Activated CD4-positive, alpha-beta T cell treated with anti-CD3 and anti-CD28 coated beads, Interleukin-2, amount 50 U/mL, for 1 hour (primary cell): ENCODE measurements at regions not wholly inside any gene's neighbourhood (a gene's known extent, or its start where the extent isn't known, plus 50 kb on each side); places are given as distances from the start of the nearest gene placed in this dataset.
A peak's percentile ranks its signal among the peaks of the same experiment; 100 is the strongest.
"Not testable (repeated sequence)": the region's sequence is repeated elsewhere in the genome, so short reads cannot be mapped to it uniquely, and the experiment has no call there.

Source experiments
- DNase-seq: peaks from one replicate; pipeline ENCODE4 v3.0.0-alpha.2; 2020

DNA sequence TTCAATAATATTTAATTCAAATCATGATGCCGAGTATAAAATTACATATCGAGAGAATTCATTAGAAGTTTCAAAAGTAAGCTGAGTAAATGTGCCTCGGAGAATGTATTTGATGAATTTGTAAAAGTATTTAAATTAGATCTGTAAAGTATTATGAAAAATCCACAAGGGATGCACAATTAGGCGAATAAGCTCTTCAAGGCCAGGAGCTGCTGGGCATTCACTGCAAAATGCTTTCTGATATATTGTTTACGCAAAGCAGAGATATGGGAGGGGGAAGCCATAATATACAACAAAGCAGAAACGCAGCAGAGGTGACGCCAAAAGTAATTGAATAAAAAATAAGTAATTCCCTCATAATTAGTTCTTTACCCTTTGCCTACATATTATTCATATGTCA is 1121.5 kb upstream of the TENM3 start:
- no peak for DNase-seq

DNA sequence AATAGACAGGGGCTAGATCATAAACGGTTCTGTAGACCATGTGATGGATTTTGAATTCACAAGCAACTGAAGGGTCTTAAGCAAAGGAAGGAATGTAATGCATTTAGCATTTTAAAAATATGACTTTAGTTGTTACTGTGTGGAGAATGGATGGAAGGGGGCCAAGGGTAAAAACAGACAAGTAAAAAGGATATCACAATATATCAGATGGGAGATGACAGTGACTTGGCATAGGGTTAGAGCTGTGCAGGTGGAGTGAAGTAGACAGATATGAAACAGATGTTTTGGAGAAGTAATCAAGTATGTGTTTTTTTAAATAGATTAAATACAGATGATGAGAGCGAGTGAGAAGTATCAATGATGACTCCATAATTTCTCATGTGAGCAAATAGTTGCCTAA is 1116.0 kb upstream of the TENM3 start:
- DNase-seq = no peak

DNA sequence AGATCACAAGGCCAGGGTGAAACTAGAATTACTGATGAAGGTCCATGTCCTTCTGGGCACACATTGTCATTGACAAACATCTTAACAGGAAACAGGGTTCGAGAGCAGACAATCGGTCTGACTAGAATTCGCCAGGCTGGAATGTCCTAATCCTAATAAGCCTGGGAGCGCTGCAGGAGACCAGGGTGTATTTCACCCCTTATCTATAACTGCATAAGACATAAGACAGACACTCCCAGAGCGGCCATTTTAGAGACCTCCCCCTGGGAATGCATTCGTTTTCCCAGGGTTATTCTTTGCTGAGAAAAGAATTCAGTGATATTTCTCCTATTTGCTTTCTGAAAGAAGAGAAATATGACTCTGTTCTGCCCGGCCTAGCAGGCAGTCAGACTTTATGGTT is 1112.9 kb upstream of the TENM3 start:
- DNase-seq = not testable (repeated sequence)

DNA sequence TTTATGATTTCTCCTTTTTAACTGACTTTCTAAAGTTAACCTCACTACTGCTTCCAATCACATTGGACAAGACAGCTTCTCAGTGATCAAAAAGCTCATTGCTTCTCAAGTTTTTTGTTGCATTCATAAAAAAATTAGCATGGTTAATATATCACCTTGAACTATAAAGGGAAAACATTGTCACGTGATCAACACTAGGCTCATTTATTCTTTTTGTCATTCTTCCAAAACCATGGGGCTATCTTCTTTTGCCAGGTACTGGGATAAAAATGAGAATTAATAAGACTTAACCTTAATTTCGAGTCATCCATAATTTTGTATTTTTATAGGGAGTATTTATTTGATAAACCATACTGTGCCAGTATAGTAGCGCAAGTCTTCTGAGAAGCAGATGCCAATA is 1105.9 kb upstream of the TENM3 start:
- DNase-seq = no peak

DNA sequence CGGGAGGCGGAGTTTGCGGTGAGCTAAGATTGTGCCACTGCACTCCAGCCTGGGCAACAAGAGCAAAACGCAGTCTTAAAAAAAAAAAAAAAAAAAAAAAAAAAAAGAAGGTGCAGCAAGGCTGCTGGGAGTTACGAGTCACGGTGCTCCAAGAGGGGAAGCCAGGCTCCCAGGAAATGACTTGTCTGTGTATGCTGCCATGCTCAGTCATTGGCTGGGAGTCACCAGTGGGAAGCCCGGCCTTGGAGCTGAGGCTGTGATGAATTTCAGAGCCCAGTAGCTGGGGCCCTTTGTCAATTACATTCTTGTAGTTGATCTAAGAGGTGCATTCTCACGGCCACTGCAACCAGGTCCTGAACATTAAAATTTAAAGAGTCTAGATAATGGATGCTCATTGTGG is 1105.1 kb upstream of the TENM3 start:
- no peak for DNase-seq

DNA sequence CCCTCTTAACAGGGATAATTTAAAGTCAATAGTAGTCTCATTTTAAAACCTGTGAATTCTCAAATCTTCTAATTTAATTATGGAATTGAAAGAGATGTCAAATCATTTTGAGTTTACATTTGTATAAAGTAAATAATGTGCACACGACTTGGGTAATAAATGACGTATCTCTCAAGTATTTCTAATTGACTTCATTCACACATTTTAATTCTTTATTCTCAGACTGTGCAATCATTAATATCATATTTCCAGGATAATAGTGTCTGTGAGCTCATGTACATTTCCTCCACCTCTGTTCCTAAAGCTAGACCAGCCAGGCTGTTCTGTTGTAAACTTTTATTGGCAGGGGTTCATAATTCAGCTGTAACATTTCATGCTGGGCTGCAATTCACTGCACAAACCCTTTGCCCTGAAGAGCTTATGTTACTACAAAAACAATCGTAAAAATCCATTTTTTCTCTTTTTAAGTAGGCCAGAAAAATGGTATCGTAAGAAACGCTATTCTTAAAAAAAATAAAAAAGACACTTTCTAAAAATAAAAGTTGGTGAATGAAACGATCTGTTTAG is 1103.1 kb upstream of the TENM3 start:
- no peak for DNase-seq

DNA sequence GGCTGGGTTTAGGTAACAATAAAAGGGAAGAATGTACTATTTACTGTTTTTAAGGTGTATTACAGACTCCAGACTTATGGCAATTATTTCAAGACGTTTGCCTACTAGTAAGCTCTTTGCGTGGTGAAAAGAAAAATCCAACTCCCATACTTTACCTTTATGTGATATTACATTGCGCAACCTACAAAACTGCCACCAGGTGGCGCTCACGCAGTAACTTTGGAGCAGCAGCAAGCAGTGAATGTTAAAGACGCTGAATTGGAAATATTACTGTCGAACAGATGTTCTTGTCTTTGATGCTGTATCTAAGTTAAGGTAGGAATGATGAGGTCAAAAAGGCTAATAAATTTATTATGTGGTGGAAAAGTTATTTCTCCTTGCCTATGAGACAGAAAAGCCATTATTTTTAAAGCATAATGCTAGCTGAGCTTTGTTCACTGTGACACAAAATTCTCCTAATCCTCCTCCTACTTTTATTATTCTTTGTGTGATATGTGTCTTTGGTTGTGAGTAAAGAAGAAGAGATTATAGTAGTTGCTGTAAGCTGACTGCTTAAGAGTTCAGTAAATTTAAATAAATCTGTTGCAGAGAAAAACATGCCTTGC is 1099.8 kb upstream of the TENM3 start:
- DNase-seq = peak; percentile 66

DNA sequence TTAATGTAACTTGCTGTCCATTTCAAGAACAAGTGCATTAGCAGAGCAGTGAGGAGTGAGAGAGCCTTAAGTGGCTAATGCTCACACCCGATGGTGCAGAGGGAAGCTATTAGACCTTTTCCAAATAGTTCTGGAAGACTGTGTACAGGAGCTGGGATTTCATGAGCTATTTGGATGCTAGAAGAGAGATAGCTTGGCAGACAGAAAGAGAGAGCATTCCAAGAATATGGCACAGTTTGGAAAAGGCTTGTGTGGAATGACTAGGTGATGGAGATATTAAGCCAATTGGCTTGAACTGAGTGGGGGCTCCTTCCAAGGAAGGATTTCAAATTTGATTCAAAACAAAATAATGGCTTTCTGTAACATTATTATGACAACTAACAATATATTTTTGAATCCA is 1097.2 kb upstream of the TENM3 start:
- DNase-seq = no peak

DNA sequence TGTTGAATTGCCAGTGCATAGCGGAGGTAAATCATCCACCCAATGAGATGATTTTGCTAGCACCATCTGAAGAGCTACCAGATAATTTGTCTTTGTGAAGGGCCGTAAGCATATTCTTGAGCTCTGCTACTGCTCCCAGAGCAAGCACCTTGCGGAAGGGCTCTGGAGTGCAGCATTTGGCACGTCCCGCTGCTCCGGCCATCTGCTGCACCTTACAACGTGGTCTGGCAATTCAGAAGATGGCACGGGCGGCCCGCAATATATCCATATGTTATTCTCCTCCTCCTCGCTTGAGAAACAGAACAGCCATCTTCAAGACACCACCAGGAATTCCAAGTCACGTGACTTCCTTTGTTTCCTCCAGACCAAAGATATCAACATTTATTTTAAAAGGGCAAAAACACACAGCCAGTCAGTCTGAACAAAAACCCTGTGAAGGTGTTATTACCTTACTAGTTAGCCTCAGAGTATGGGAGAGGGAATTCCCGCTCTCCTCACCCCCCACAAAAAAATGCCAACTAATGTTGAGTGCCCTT is 1095.7 kb upstream of the TENM3 start:
- DNase-seq = no peak

DNA sequence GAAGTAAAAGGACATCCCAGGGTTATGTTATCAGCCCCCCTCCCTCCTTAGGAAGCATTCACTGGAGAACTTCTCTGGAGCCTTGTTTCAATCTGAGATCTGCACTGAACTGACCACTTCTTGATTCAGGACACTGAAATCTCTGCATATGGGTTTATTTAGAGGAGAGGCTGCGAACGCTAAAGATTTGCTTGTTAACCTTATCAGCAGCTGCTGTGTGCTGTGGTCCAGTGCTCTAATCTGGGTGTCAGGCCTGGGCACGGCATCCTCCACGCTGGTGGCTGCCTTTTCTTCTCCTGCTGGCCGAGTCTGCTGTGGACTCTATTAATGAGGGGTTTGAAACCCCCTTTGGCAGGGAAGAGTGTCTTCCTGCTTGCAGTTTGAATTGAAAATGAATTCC is 1094.7 kb upstream of the TENM3 start:
- DNase-seq = no peak

DNA sequence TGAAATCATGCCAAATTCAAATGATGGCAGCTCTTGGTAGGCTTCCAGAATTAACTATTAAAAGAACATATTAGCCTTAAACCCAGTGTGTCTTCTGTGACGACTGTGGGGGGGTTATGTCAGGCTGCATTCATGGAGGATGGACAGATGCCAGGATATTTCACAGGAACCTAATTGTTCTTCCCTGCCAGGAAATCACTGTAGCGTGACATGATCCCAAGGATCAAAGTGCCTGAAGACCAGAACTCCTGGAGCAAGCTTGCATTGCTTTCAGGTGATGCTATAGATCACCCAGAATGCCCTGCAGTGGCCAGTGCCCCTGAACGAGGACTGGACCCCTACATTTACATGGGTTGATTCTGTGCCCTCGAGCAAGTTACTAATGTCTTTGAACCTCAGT is 1093.0 kb upstream of the TENM3 start:
- no peak for DNase-seq

DNA sequence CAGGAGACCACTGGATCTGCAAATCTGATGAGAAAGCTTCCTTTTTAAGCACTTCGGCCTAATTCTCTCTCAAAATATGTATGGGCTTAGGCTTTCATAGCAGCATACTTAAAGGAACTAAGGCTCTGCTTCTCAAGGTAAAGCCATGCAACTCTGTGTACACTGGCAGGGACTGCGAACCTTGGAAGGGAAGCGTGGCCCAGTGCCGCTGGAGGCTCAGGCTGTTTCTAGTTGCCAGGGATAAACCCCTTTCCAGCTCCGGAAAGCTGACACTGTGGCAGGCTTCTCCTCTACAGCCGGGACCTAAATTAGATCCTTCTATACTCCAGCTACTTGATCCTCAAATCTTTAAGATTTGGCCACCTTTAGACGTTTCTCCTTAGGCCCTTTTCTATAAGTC is 1091.3 kb upstream of the TENM3 start:
- no peak for DNase-seq

DNA sequence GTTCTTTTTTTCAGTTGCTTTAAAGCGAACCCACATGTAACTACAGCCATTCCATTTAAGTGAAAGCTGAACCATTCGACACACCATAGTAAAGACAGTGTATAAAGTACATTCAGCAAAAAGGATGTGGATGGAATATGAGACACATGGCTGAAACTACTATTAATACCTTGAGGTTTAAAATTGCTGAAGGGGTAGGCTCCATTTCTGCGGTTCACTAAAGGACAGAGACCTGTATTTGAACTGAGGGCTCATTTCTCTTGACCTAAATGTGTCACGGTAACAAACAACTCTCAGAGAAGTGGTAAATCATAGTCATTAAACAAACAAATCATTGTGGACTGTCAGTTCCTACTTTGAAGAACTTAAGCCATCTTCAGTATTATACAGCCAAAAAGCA is 1085.6 kb upstream of the TENM3 start:
- no peak for DNase-seq

DNA sequence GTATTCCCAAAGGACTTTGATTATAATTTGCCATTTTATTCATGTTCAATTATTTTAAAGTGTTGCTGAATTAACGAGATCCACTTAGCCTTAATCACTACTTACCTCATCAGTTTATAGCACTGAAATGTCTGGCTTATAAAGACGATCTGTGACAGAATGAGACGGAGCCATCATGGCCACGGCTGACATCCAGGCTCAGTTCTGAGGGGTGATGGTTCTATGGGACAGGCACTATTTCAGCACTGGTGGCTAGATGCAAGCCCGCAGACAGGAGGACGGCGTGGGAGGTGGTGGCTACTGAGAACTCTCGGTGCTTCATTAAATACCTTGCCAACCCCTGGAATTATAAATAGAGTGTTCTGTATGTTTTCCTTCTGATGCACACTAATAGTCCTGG is 1084.2 kb upstream of the TENM3 start:
- no peak for DNase-seq

DNA sequence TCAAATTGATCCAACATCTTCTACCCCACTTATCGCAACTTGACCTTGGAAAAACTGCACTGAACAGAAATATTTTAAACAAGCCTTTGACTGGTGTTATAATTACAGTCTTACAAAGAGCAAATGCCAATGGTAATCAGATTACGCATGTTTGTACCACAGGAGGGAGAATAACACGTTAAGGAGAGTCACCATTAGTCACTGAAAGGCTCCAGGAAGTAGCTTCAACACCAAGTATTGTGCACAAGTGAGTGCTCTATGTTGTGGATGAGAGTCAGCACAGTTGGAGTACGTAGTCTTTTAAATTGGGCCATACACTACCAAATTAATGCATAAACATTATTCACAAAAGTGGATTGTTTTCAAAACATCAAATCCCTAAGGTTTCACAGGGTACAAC is 1081.5 kb upstream of the TENM3 start:
- no peak for DNase-seq

DNA sequence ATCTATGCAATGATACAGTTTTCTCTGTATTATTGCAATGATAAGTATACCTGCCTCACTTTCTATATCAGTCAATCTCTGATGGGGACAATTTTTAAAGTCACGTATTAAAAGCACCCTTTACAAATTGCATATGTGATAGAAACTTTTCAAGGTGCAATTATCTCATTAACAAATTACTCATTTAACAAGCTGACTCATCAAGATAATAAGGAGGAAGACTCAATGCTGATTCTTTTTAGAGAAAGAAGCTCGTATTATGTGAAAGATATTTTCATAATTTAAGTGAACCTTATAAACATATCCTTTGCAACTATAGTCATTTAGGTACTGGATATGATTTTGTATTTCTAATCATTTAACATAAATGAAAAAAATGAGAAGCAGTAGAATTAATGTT is 1080.9 kb upstream of the TENM3 start:
- DNase-seq = no peak

DNA sequence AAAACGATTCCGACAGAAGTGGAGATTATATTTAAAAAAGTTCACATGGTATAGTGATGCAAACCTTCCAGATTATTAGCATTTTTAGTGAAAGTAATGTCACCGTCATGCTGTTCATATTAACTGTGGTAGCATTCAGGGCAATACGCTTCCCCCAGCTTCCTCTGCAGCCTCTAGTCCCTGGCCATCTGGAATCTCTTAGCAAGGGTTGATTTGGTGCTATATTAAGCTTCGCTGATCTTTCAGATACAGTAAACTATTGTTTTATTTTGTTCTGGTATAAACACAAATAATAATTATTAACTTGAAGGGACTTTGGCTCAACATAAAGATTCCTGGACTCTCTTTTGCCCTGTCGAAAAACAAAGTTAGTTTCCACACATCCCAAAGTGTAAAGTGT is 1080.5 kb upstream of the TENM3 start:
- no peak for DNase-seq

DNA sequence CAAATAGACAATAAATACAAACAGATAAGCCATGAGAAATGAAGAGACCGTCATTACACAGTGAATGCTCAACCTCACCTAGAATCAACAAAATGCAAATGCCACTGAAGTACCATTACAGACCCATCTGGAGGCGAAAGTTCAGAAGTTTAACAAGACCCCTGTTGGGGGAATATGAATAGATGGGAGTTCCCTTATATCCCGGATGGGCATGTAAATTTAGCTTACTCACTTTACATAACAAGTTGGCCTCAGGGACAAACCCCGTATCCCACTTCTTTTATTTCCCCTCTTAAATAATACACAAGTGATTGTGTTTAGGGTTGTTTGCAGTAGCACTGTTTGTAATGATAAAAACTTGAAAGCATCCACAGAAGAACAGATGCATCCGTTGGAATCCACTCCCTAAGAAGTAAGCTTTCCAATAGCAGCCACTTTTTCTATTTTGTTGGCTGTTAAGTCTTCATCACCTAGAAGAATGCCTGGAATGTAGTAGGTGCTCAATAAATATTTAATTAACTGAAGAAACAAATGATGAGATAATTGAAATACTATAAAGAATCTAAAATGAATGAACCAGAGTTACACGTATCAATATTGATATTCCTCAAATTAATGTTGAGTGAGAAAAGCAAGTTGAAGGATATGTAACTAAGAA is 1076.3 kb upstream of the TENM3 start:
- DNase-seq = no peak

DNA sequence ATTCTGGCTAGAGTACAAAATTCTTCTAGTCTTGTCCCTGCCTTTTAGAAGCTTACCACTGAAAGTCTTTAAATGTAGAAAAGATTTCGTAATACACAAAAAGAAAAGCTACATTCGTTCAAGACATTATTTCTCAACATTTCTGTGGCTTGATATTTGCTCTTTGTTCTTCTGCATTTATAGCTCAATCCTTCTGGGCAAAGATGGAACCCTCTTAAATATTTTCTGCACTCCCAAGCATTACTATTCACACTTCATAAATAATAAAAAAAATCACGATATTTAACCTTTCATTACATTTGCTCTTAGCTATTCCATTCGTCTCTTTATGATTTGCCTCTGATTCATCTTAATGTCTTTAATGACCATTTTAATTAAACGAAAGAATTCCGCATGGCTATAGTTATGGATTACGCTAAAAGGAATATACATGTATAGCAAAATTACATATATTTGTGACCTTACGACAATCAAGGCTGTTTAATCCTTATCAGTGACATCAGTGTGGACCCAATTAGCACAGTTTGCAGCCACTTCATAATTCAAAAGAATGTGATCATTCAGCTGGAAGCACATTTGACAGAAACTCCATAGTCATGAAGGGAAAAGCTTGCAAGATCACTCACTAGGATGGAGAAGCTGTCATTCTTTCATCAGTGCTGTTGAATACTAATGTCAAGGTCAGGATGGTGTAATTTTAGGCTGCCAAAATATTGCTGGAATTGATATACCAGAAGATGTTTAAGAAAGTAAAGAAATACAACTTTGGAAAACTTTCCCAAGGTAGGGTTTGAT is 1075.0 kb upstream of the TENM3 start:
- no peak for DNase-seq

DNA sequence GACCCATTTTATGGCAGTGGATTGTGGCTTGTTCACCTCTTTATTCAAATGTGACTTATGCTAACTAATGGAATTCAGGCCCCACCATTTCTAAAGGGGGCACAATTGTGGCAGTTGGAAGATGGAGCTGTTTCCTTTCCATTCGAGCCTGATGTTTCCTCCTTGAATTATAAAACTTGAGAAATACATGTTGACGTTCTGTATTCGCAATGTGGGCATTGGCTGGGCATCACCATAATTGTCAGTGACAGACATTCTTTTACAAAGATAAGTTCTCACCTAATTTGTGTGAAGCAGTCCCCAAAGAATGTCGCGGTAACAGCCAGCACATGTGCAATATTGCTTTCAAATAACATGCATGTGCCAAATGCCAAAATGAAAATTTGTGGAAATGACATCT is 1070.2 kb upstream of the TENM3 start:
- no peak for DNase-seq

DNA sequence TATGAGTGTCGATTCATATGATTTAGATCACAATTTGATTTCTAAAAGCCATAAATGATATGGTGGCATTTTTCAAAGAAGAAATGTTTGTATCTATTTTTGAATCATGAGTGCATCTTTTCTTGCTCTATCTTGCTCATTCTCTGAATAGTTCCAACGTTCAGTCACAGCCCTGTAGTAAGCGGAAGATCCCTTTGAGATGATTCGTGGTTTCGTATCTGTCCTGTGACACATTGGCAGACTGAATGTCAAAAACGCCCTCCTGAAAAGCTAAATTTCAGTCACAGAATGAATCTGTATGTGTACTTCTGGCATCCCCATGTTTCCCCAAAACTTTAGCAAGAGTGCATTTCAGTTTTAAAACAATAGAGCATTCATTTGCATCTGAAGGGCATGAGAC is 1066.9 kb upstream of the TENM3 start:
- no peak for DNase-seq

DNA sequence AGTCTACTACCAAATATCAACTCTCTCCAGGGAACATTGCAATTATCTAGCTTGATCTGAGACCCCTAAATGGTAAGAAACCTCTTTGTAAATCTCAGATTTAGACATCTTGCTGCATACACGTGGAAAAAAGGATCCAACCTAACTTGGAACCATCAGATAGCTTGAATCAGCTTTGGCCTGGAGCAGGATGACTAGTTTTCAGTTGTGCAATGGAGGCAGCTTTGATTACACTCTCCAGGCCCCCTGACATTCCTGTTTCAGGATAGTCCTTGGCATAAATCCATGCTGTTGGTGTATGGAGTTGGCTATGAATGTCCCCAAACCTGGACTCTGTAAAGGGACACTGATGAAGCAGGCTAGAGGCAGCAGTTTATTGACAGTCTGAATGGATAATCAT is 1061.9 kb upstream of the TENM3 start:
- no peak for DNase-seq

DNA sequence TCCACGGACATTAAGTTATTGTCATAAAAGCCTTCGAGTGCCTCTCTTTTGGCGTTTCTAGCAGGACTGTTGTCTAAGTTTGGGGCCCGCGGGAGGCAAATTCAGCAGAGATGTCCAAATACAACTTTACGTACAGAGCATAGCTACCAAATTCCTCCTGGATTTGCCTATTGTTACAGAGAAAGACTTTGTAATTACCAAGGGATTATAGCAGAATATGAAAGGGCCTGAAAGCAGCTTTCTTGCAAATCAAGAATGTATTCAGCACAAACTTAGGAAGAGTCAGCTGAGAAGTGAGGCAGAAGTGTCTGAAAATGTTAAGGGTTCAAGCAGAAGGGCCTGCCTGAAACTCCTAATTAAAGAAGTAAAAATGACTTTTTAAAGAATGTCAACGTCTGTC is 1053.5 kb upstream of the TENM3 start:
- no peak for DNase-seq
